Coronary artery (tissue), 2 donors: ENCODE measurements at regions not wholly inside any gene's neighbourhood (a gene's known extent, or its start where the extent isn't known, plus 50 kb on each side); places are given as distances from the start of the nearest gene placed in this dataset.
A peak's percentile ranks its signal among the peaks of the same experiment; 100 is the strongest.

Source experiments
- DNase-seq: peaks from one replicate; pipeline ENCODE4 v3.0.0-alpha.2; 2017; ENCODE audit warnings: low spot score
- H3K27ac ChIP-seq, 2 donors: fragments of 200-600 bp; sonication (generic); one replicate each; pipeline ENCODE4 v1.5.1; 2016 to 2019
- H3K4me3 ChIP-seq: fragments of 200-600 bp; sonication (generic); 2 replicates; pipeline ENCODE4 v1.5.1; 2016; ENCODE audit warnings: mild to moderate bottlenecking, moderate library complexity
- CTCF ChIP-seq: fragments of 200-600 bp; sonication (generic); IDR thresholded peaks from one replicate; pipeline ENCODE4 v1.5.1; 2019; ENCODE audit warnings: antibody characterized with exemption

GRCh38 chr14:94987409-94987808 is 169.9 kb downstream of the DICER1 start:
- H3K27ac ChIP-seq = no peak overlapping the region
- H3K4me3 ChIP-seq = no peak overlapping the region
- DNase-seq = no peak
- no peak for TF ChIP-seq CTCF

- no peak for TF ChIP-seq CTCF
- no peak for DNase-seq
- H3K27ac ChIP-seq = no peak overlapping the region
- no peak overlapping the region for H3K4me3 ChIP-seq
These were observed 177.4 kb downstream of the DICER1 start for GRCh38 chr14:94979891-94980290.

GRCh38 chr14:94977016-94977415 is 180.3 kb downstream of the DICER1 start:
- Histone ChIP-seq H3K27ac (no peak overlapping the region), H3K4me3 (no peak overlapping the region)
- DNase-seq = no peak
- TF ChIP-seq CTCF = no peak

GRCh38 chr14:94975366-94975765 is 182.0 kb downstream of the DICER1 start:
- Histone ChIP-seq H3K4me3 (no peak overlapping the region), H3K27ac (peak overlapping the region; percentile 37 to 38)
- DNase-seq = no peak
- TF ChIP-seq CTCF = no peak

- TF ChIP-seq CTCF = no peak
- Histone ChIP-seq H3K4me3 (no peak overlapping the region), H3K27ac (peak overlapping the region in 1 of 2 donors; percentile 37)
These were observed 182.4 kb downstream of the DICER1 start for GRCh38 chr14:94974893-94975292.

GRCh38 chr14:94974422-94974821 is 182.9 kb downstream of the DICER1 start:
- no peak for TF ChIP-seq CTCF
- DNase-seq = no peak
- Histone ChIP-seq H3K27ac (no peak overlapping the region), H3K4me3 (no peak overlapping the region)

More at GRCh38 chr14:94974893-94975292, 182.4 kb downstream of the DICER1 start:
- no peak for DNase-seq

GRCh38 chr14:94971750-94972149 is 185.6 kb downstream of the DICER1 start:
- peak overlapping the region; percentile 21 for H3K4me3 ChIP-seq
- peak overlapping the region; percentile 16 to 77 for H3K27ac ChIP-seq
- no peak for DNase-seq

More at GRCh38 chr14:94971750-94972149, 185.6 kb downstream of the DICER1 start:
- TF ChIP-seq CTCF = no peak
